Natural killer cell (primary cell): ENCODE measurements at regions not wholly inside any gene's neighbourhood (a gene's known extent, or its start where the extent isn't known, plus 50 kb on each side); places are given as distances from the start of the nearest gene placed in this dataset.
"Not testable (repeated sequence)": the region's sequence is repeated elsewhere in the genome, so short reads cannot be mapped to it uniquely, and the experiment has no call there.

Experiments used
- ATAC-seq, 3 donors: fragments of 150-1000 bp in 2 of 3; fragments of 200-7000 bp in 1 of 3; cut with Tn5 transposase; 1 replicate in 1 of 3; 2 replicates in 2 of 3; pipeline ENCODE4 v1.10.0; 2021; ENCODE audit warnings: mild to moderate bottlenecking in 2 of 3, moderate library complexity in 2 of 3
- DNase-seq, 2 donors: peaks; one replicate each; pipeline versions ENCODE4 v3.0.0 to v3.0.0-alpha.2; 2013 to 2021; ENCODE audit warnings: mixed read lengths in 1 of 2
- H3K27ac ChIP-seq: one replicate; pipeline ENCODE4 v1.5.1; 2013; ENCODE audit warnings: mild to moderate bottlenecking, low read length
- H3K27me3 ChIP-seq: one replicate; pipeline ENCODE4 v1.6.1; 2013; ENCODE audit warnings: low read length; ENCODE audit not compliant: control insufficient read depth, insufficient read depth
- H3K36me3 ChIP-seq: one replicate; pipeline ENCODE4 v1.6.1; 2013; ENCODE audit warnings: low read length; ENCODE audit not compliant: control insufficient read depth, insufficient read depth
- H3K4me1 ChIP-seq: one replicate; pipeline ENCODE4 v1.6.1; 2013; ENCODE audit warnings: low read length; ENCODE audit not compliant: control insufficient read depth, insufficient read depth
- H3K4me3 ChIP-seq: one replicate; pipeline ENCODE4 v1.5.1; 2013; ENCODE audit warnings: low read length
- H3K9me3 ChIP-seq: one replicate; pipeline ENCODE4 v1.6.1; 2013; ENCODE audit warnings: low read length; ENCODE audit not compliant: control insufficient read depth, insufficient read depth
- H3K27ac Mint-ChIP-seq, 2 donors: one replicate each; pipeline ENCODE4 v1.8.0; 2022; ENCODE audit warnings: mild to moderate bottlenecking in 2 of 2, mixed read lengths in 2 of 2, moderate library complexity in 1 of 2
- H3K27me3 Mint-ChIP-seq, 2 donors: one replicate each; pipeline ENCODE4 v1.8.0; 2022; ENCODE audit warnings: low read depth in 2 of 2, mixed read lengths in 2 of 2
- H3K36me3 Mint-ChIP-seq: one replicate; pipeline ENCODE4 v1.8.0; 2022; ENCODE audit warnings: mixed read lengths
- H3K4me1 Mint-ChIP-seq, 2 donors: one replicate each; pipeline ENCODE4 v1.8.0; 2022; ENCODE audit warnings: mixed read lengths in 2 of 2
- H3K4me3 Mint-ChIP-seq: one replicate; pipeline ENCODE4 v1.8.0; 2022; ENCODE audit warnings: mild to moderate bottlenecking, moderate library complexity, mixed read lengths
- H3K9me3 Mint-ChIP-seq, 2 donors: one replicate each; pipeline ENCODE4 v1.8.0; 2022; ENCODE audit warnings: mixed read lengths in 2 of 2
- CTCF ChIP-seq: fragments of 200-600 bp; IDR thresholded peaks from one replicate; pipeline ENCODE4 v1.8.0; 2022; ENCODE audit warnings: antibody characterized with exemption
- WGBS: methylation state at CpG from one replicate; pipeline ENCODE4 v1.1.7; 2013; ENCODE audit warnings: missing lambda C conversion rate; ENCODE audit not compliant: insufficient coverage; 5-methylcytosine and 5-hydroxymethylcytosine counted together
- intact Hi-C: fragments of 100-400 bp; cut with micrococcal nuclease; formaldehyde crosslinking; loops from one replicate; pipeline ENCODE4 v1.14.2; 2022

DNA sequence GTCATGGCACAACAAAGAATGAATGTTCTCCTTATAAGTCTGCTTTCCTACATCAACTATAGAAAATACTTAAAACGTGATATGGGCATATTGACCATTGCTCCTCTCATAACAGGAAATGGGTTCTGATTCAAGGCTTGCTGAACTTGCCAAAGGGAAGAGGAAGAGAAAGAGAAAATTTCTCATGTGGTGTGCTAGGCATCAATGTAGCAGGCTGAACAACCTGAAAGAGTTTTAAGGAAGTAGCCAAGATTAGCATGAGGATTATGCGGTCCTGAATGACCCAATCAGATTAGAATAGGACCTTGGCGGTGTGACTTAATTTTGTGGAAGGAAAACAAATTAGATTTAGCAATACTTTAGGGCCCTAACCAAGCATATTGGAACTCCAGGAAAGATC, 617.7 kb upstream of the CDH11 start:
- Mint-ChIP-seq H3K4me1 (no peaks in the 10 kb centered on the region), H3K4me3 (no peak overlapping the region), H3K27me3 (peaks cover 0 to 5% of the 10 kb centered on the region in 2 donors), H3K9me3 (no peaks in the 10 kb centered on the region), H3K27ac (no peak overlapping the region), H3K36me3 (no peaks in the 10 kb centered on the region)
- TF ChIP-seq CTCF: no peak
- 55% methylated on average over 2 of the region's 3 CpGs for whole genome bisulfite sequencing
- H3K4me3 ChIP-seq: no peak overlapping the region
- ATAC-seq: no peak
- H3K36me3 ChIP-seq: no peaks in the 10 kb centered on the region
- intact Hi-C loops: no loop called here
- H3K9me3 ChIP-seq: no peaks in the 10 kb centered on the region
- no peak for DNase-seq
- H3K27ac ChIP-seq: no peak overlapping the region
- H3K27me3 ChIP-seq: no peaks in the 10 kb centered on the region
- H3K4me1 ChIP-seq: no peaks in the 10 kb centered on the region

DNA sequence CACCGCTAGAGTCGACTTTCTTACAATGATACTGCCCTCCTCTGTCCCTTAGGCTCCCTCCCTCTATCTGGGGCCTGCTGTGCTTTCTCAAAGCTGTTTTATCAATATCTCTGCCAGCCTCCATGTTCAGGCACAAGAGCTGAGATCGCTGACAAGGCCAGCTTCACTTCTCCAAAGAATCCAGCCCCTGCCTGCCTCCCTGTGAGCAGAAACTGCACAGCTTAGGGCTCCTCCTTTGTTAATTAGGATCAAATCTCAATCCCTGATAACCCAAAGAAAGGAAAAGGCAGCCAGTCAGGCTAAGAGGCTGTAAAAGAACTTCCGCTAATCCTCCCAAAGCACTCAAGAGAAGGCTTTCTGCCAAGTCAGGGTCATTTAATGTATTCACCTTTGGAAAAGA, 616.0 kb upstream of the CDH11 start:
- DNase-seq (no peak), ATAC-seq (no peak)
- no peaks in the 10 kb centered on the region for H3K9me3 ChIP-seq
- no peak overlapping the region for H3K27ac Mint-ChIP-seq
- no peaks in the 10 kb centered on the region for H3K4me1 Mint-ChIP-seq
- H3K36me3 Mint-ChIP-seq: no peaks in the 10 kb centered on the region
- H3K4me3 Mint-ChIP-seq: no peak overlapping the region
- no peak for TF ChIP-seq CTCF
- peaks cover 0 to 2% of the 10 kb centered on the region in 2 donors for H3K27me3 Mint-ChIP-seq
- H3K4me3 ChIP-seq: no peak overlapping the region
- no peaks in the 10 kb centered on the region for H3K27me3 ChIP-seq
- intact Hi-C loops: no loop called here
- WGBS: 57% methylated on average over 3 of the region's 4 CpGs
- no peak overlapping the region for H3K27ac ChIP-seq
- H3K36me3 ChIP-seq: no peaks in the 10 kb centered on the region
- no peaks in the 10 kb centered on the region for H3K9me3 Mint-ChIP-seq
- no peaks in the 10 kb centered on the region for H3K4me1 ChIP-seq

GRCh38 chr16:65735615-65736014, 613.8 kb upstream of the CDH11 start:
- H3K27me3 ChIP-seq, H3K4me1 Mint-ChIP-seq, H3K36me3 Mint-ChIP-seq, H3K27ac Mint-ChIP-seq, H3K4me3 ChIP-seq, H3K9me3 ChIP-seq, DNase-seq, H3K9me3 Mint-ChIP-seq, H3K27ac ChIP-seq, ATAC-seq, H3K36me3 ChIP-seq, H3K4me3 Mint-ChIP-seq, intact Hi-C loops, H3K4me1 ChIP-seq, H3K27me3 Mint-ChIP-seq: not testable (repeated sequence)

DNA sequence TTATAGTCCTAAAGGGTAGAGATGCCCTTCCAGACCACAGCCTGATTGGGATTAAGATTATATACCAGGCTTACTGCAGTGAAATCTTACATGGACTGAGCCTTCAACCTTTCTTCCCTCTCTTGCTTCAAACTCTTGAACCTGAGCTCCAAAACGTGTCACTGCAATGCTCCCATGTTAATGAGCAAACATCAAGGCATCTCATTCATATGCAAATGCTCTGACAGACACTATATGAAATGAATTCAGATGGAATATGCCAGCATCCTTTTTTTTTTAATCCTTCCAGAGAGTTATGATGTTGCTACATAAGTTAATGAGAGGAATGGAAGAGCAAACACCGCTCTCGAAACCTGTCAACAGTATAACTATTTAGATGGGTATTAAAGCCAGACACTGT, 611.9 kb upstream of the CDH11 start:
- Histone ChIP-seq H3K4me3 (no peak overlapping the region), H3K4me1 (no peaks in the 10 kb centered on the region), H3K27ac (no peak overlapping the region), H3K9me3 (no peaks in the 10 kb centered on the region), H3K36me3 (no peaks in the 10 kb centered on the region), H3K27me3 (no peaks in the 10 kb centered on the region)
- Mint-ChIP-seq H3K27ac (no peak overlapping the region), H3K27me3 (peaks cover 0 to 2% of the 10 kb centered on the region in 2 donors), H3K9me3 (no peaks in the 10 kb centered on the region), H3K4me3 (no peak overlapping the region), H3K4me1 (no peaks in the 10 kb centered on the region), H3K36me3 (no peaks in the 10 kb centered on the region)
- ATAC-seq (no peak), DNase-seq (no peak)
- WGBS: 82% methylated on average over 3 of the region's 3 CpGs
- TF ChIP-seq CTCF: no peak
- intact Hi-C loops: no loop called here
